HL-60 (cell line): ENCODE measurements at regions not wholly inside any gene's neighbourhood (a gene's known extent, or its start where the extent isn't known, plus 50 kb on each side); places are given as distances from the start of the nearest gene placed in this dataset.

Experiments
- GABPA ChIP-seq: IDR thresholded peaks from 2 replicates; pipeline ENCODE4 v1.6.1; 2012; ENCODE audit warnings: low read depth
- POLR2AphosphoS5 ChIP-seq: IDR thresholded peaks from 2 replicates; pipeline ENCODE4 v1.6.1; 2012; ENCODE audit warnings: low read depth
- SPI1 ChIP-seq: IDR thresholded peaks from 2 replicates; pipeline ENCODE4 v1.6.1; 2012; ENCODE audit warnings: low read depth, mild to moderate bottlenecking, borderline replicate concordance
- TF ChIP-seq, protein P1 (sequence below): IDR thresholded peaks from one replicate; pipeline ENCODE4 v1.5.1; 2011; ENCODE audit warnings: low read length, control low read depth, inconsistent platforms; ENCODE audit not compliant: insufficient read depth

DNA sequence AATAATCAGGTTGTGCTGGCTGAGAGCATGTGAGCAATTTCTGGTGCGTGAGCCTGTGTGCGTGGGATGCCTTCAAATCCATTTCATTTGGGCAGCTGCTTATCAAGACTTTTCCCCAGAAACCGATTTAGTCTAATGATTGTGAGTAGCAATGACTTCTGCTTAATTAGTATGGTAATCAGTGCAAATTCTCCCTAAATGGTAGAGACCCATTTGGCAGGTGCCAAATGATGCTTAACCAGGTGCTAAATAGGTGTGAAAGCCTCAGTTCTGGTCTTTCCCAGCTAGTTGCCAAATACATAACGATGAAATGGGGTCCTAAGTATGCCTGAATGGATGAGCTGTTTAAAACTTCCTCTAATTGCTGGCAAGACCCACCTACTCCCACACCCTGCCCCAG lies 248.4 kb upstream of the CCDC196 start:
- TF ChIP-seq, protein P1, sequence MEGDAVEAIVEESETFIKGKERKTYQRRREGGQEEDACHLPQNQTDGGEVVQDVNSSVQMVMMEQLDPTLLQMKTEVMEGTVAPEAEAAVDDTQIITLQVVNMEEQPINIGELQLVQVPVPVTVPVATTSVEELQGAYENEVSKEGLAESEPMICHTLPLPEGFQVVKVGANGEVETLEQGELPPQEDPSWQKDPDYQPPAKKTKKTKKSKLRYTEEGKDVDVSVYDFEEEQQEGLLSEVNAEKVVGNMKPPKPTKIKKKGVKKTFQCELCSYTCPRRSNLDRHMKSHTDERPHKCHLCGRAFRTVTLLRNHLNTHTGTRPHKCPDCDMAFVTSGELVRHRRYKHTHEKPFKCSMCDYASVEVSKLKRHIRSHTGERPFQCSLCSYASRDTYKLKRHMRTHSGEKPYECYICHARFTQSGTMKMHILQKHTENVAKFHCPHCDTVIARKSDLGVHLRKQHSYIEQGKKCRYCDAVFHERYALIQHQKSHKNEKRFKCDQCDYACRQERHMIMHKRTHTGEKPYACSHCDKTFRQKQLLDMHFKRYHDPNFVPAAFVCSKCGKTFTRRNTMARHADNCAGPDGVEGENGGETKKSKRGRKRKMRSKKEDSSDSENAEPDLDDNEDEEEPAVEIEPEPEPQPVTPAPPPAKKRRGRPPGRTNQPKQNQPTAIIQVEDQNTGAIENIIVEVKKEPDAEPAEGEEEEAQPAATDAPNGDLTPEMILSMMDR = no peak
- TF ChIP-seq POLR2AphosphoS5 (no peak), GABPA (no peak), SPI1 (no peak)
